GM12878 (cell line): ENCODE measurements at regions not wholly inside any gene's neighbourhood (a gene's known extent, or its start where the extent isn't known, plus 50 kb on each side); places are given as distances from the start of the nearest gene placed in this dataset.

Experiments
- ATF3 ChIP-seq: IDR thresholded peaks from 2 replicates; pipeline ENCODE4 v1.6.1; 2011; ENCODE audit warnings: low read depth, mild to moderate bottlenecking, low read length, moderate library complexity, borderline replicate concordance; ENCODE audit errors: extremely low read depth
- ATF7 ChIP-seq: fragments of 450-650 bp; IDR thresholded peaks from 2 replicates; pipeline ENCODE4 v1.6.1; 2016; ENCODE audit warnings: low read depth, mild to moderate bottlenecking
- CEBPZ ChIP-seq: fragments of 150-350 bp; IDR thresholded peaks from 2 replicates; pipeline ENCODE4 v1.6.1; 2016; ENCODE audit warnings: low read depth, low read length
- CHD2 ChIP-seq: IDR thresholded peaks from 2 replicates; pipeline ENCODE4 v1.6.1; 2011; ENCODE audit warnings: low read depth, low read length, improper control_type of control experiment, borderline replicate concordance
- ELK1 ChIP-seq: IDR thresholded peaks from 2 replicates; pipeline ENCODE4 v1.6.1; 2012; ENCODE audit warnings: low read depth, low read length, improper control_type of control experiment
- ETV6 ChIP-seq, 2 experiments: fragments of 450-650 bp in 1 of 2; IDR thresholded peaks in 1 of 2; conservative IDR thresholded peaks in 1 of 2; 2 replicates each; pipeline ENCODE4 v1.6.1; 2014; ENCODE audit warnings: antibody characterized with exemption in 1 of 2, borderline replicate concordance in 1 of 2, low read depth in 1 of 2, mild to moderate bottlenecking in 1 of 2, moderate library complexity in 1 of 2
- MTA3 ChIP-seq: IDR thresholded peaks from 2 replicates; pipeline ENCODE4 v1.6.1; 2012; ENCODE audit warnings: low read length, inconsistent platforms, borderline replicate concordance
- MYC ChIP-seq: IDR thresholded peaks from 2 replicates; pipeline ENCODE4 v1.6.1; 2011; ENCODE audit warnings: mild to moderate bottlenecking, low read length, moderate library complexity, inconsistent platforms; ENCODE audit not compliant: insufficient read depth, insufficient replicate concordance, insufficient read length, severe bottlenecking
- PML ChIP-seq: IDR thresholded peaks from 2 replicates; pipeline ENCODE4 v1.6.1; 2012; ENCODE audit warnings: low read length, inconsistent platforms
- RAD51 ChIP-seq: fragments of 450-650 bp; IDR thresholded peaks from 2 replicates; pipeline ENCODE4 v1.6.1; 2016; ENCODE audit warnings: moderate library complexity, mild to moderate bottlenecking, inconsistent platforms
- RB1 ChIP-seq: fragments of 450-650 bp; formaldehyde crosslinking; IDR thresholded peaks from 2 replicates; pipeline ENCODE4 v1.6.1; 2017; ENCODE audit warnings: mild to moderate bottlenecking, borderline replicate concordance
- RBBP5 ChIP-seq: fragments of 200-600 bp; sonication (generic); conservative IDR thresholded peaks from 2 replicates; pipeline ENCODE4 v1.6.1; 2016
- SREBF2 ChIP-seq: IDR thresholded peaks from 2 replicates; pipeline ENCODE4 v1.6.1; 2012; ENCODE audit warnings: mild to moderate bottlenecking, low read length
- SRF ChIP-seq, 2 experiments: IDR thresholded peaks; 2 replicates each; pipeline ENCODE4 v1.6.1; 2011; ENCODE audit warnings: low read depth in 2 of 2, low read length in 2 of 2, mild to moderate bottlenecking in 1 of 2, moderate library complexity in 1 of 2
- SUPT20H ChIP-seq: IDR thresholded peaks from 2 replicates; pipeline ENCODE4 v1.6.1; 2011; ENCODE audit warnings: low read depth, mild to moderate bottlenecking, low read length, moderate library complexity, borderline replicate concordance; ENCODE audit not compliant: control insufficient read depth
- YY1 ChIP-seq: IDR thresholded peaks from 2 replicates; pipeline ENCODE4 v1.6.1; 2011; ENCODE audit warnings: low read depth, mild to moderate bottlenecking, low read length
- ZBED1 ChIP-seq: IDR thresholded peaks from 2 replicates; pipeline ENCODE4 v1.6.1; 2016; ENCODE audit warnings: borderline replicate concordance
- ZBTB11 ChIP-seq: fragments of 450-650 bp; formaldehyde crosslinking; IDR thresholded peaks from 2 replicates; pipeline ENCODE4 v1.5.0; 2022; ENCODE audit warnings: mild to moderate bottlenecking, missing genetic modification characterization
- ZNF207 ChIP-seq: fragments of 450-650 bp; IDR thresholded peaks from 2 replicates; pipeline ENCODE4 v1.6.1; 2014; ENCODE audit warnings: antibody characterized with exemption, mild to moderate bottlenecking, borderline replicate concordance
- ZNF274 ChIP-seq: IDR thresholded peaks from one replicate; pipeline ENCODE4 v1.8.0; 2011; ENCODE audit not compliant: insufficient read length, insufficient read depth
- ZNF384 ChIP-seq: IDR thresholded peaks from 2 replicates; pipeline ENCODE4 v1.6.1; 2012; ENCODE audit warnings: low read depth, mild to moderate bottlenecking, low read length, improper control_type of control experiment, borderline replicate concordance
- ZNF622 ChIP-seq: fragments of 450-650 bp; IDR thresholded peaks from 2 replicates; pipeline ENCODE4 v1.6.1; 2017; ENCODE audit warnings: mild to moderate bottlenecking, inconsistent platforms
- ZSCAN29 ChIP-seq: fragments of 450-650 bp; IDR thresholded peaks from 2 replicates; pipeline ENCODE4 v1.6.1; 2017; ENCODE audit warnings: mild to moderate bottlenecking, moderate library complexity

- TF ChIP-seq ELK1 (no peak), YY1 (0 out of 2 replicates have a peak, but pooled peaks have one; percentile 6), ZNF274 (no peak), ZBTB11 (CRISPR knock-in tag) (no peak), RBBP5 (no peak), MYC (no peak), ZSCAN29 (peak; percentile 79; the same call in 1 of the 2 replicates), ATF7 (peak; percentile 45), MTA3 (peak; percentile 46; the same call in 1 of the 2 replicates), RB1 (no peak), CEBPZ (no peak), SREBF2 (no peak), SRF (IDR thresholded peaks at IDR 0.05; ENCODE audit: low read depth in 2 of 2, low read length in 2 of 2) (0 out of 4 replicates have a peak, but pooled peaks of 1 of the 2 experiments have one; percentile 37), ZNF207 (no peak), SUPT20H (no peak), RAD51 (no peak), PML (no peak), ZBED1 (0 out of 2 replicates have a peak, but pooled peaks have one; percentile 34), ATF3 (no peak), CHD2 (0 out of 2 replicates have a peak, but pooled peaks have one; percentile 26), ZNF622 (no peak), ZNF384 (no peak), ETV6 (conservative IDR thresholded peaks at IDR 0.05 in 1 of 2, IDR thresholded peaks at IDR 0.05 in 1 of 2; ENCODE audit: borderline replicate concordance in 1 of 2, low read depth in 1 of 2) (peak in 1 of 2 experiments; percentile 95; a peak in 2 of 4 replicates)
Measured at GRCh38 chr3:72102112-72102616, 317.2 kb upstream of the PROK2 start (continued).
